Stimulated activated CD4-positive, alpha-beta T cell treated with anti-CD3 and anti-CD28 coated beads, Interleukin-12 subunit alpha, Interleukin-12 subunit beta, amount 100 ng/mL, for 24 hours (primary cell): ENCODE measurements at regions not wholly inside any gene's neighbourhood (a gene's known extent, or its start where the extent isn't known, plus 50 kb on each side); places are given as distances from the start of the nearest gene placed in this dataset.
"Not testable (repeated sequence)": the region's sequence is repeated elsewhere in the genome, so short reads cannot be mapped to it uniquely, and the experiment has no call there.

Experiments used
- DNase-seq, 2 experiments: peaks; one replicate each; pipeline ENCODE4 v3.0.0-alpha.2; 2020; ENCODE audit warnings: low read depth in 2 of 2

- DNase-seq: no peak
These were observed 1357.7 kb upstream of the GJE1 start for GRCh38 chr6:140775061-140775460.

GRCh38 chr6:140774080-140774505 lies 1358.6 kb upstream of the GJE1 start:
- no peak for DNase-seq

GRCh38 chr6:140773276-140773675 lies 1359.4 kb upstream of the GJE1 start:
- no peak for DNase-seq

- DNase-seq: no peak
These were observed 1360.1 kb upstream of the GJE1 start for GRCh38 chr6:140772576-140772975.

GRCh38 chr6:140768133-140768532 lies 1364.6 kb upstream of the GJE1 start:
- no peak for DNase-seq

- no peak for DNase-seq
These were observed 1365.7 kb upstream of the GJE1 start for GRCh38 chr6:140766999-140767398.

GRCh38 chr6:140758169-140758877 lies 1374.4 kb upstream of the GJE1 start:
- DNase-seq: no peak

- DNase-seq: no peak
These were observed 1377.8 kb upstream of the CITED2 start for GRCh38 chr6:140752234-140752633.

GRCh38 chr6:140747114-140747513 lies 1372.7 kb upstream of the CITED2 start:
- DNase-seq: no peak

GRCh38 chr6:140744659-140745320 lies 1370.3 kb upstream of the CITED2 start:
- no peak for DNase-seq

GRCh38 chr6:140736231-140736630 lies 1361.8 kb upstream of the CITED2 start:
- DNase-seq: no peak

GRCh38 chr6:140732991-140733390 lies 1358.5 kb upstream of the CITED2 start:
- no peak for DNase-seq

GRCh38 chr6:140732155-140732554 lies 1357.7 kb upstream of the CITED2 start:
- no peak for DNase-seq

- DNase-seq: no peak
These were observed 1357.3 kb upstream of the CITED2 start for GRCh38 chr6:140731741-140732140.

GRCh38 chr6:140729521-140729920 lies 1355.1 kb upstream of the CITED2 start:
- DNase-seq: no peak

- DNase-seq: no peak
These were observed 1343.6 kb upstream of the CITED2 start for GRCh38 chr6:140718021-140718420.

GRCh38 chr6:140713495-140713894 lies 1339.0 kb upstream of the CITED2 start:
- DNase-seq: no peak

- no peak for DNase-seq
These were observed 1336.7 kb upstream of the CITED2 start for GRCh38 chr6:140711019-140711613.

GRCh38 chr6:140708441-140708840 lies 1334.0 kb upstream of the CITED2 start:
- no peak for DNase-seq

GRCh38 chr6:140704008-140704407 lies 1329.6 kb upstream of the CITED2 start:
- DNase-seq: not testable (repeated sequence)

- no peak for DNase-seq
These were observed 1323.1 kb upstream of the CITED2 start for GRCh38 chr6:140697585-140697984.

GRCh38 chr6:140684776-140685550 lies 1310.5 kb upstream of the CITED2 start:
- no peak for DNase-seq
